GM12878 (cell line): ENCODE measurements at regions not wholly inside any gene's neighbourhood (a gene's known extent, or its start where the extent isn't known, plus 50 kb on each side); places are given as distances from the start of the nearest gene placed in this dataset.

ENCODE experiments used
- ATAC-seq: fragments of 200-7000 bp; cut with Tn5 transposase; 3 replicates; pipeline ENCODE4 v1.9.1; 2020; ENCODE audit warnings: mild to moderate bottlenecking, moderate library complexity
- BruUV-seq: library from RNA; stranded (reverse); fragments of 400-500 nt; replicated peaks from 2 replicates; lab custom pipeline; 2021; lab: Mats Ljungman, UMichigan
- CTCF ChIA-PET: fragments of 300-600 bp; sonication (Branson Sonifier 250); formaldehyde crosslinking; extraction: SDS; loops from one replicate; lab custom pipeline; 2021; ENCODE audit warnings: inconsistent platforms; lab: Yijun Ruan, JAX
- POLR2A ChIA-PET: fragments of 350-600 bp; formaldehyde crosslinking; extraction: SDS; loops from one replicate; lab custom pipeline; 2021; ENCODE audit warnings: inconsistent platforms; lab: Charles Lee
- RAD21 ChIA-PET: fragments of 300-600 bp; sonication (Branson Sonifier 250); formaldehyde crosslinking; loops from one replicate; lab custom pipeline; 2023; ENCODE audit warnings: antibody characterized with exemption; ENCODE audit not compliant: unreplicated experiment; lab: Charles Lee
- SMC1A ChIA-PET: fragments of 300-600 bp; sonication (Branson Sonifier 250); formaldehyde crosslinking; loops from one replicate; lab custom pipeline; 2023; ENCODE audit not compliant: unreplicated experiment, uncharacterized antibody; lab: Charles Lee
- DNase-seq: peaks from one replicate; pipeline ENCODE4 v3.0.0-alpha.2; 2011; ENCODE audit warnings: low read depth, low spot score
- FAIRE-seq: peaks from 3 replicates; lab custom pipeline; 2011; peaks lifted over from hg19 to GRCh38; lab: Jason Lieb, UNC
- H2AFZ ChIP-seq: 2 replicates; pipeline ENCODE4 v1.6.0; 2011; ENCODE audit warnings: low read depth, low read length, control low read depth; ENCODE audit not compliant: control insufficient read depth
- H3K27ac ChIP-seq: 2 replicates; pipeline ENCODE4 v1.5.1; 2011; ENCODE audit warnings: control low read depth; ENCODE audit not compliant: control insufficient read depth, insufficient read depth
- H3K27me3 ChIP-seq, 2 experiments: replicated peaks in 1 of 2; 2 replicates each; pipeline versions ENCODE4 v1.6.0 to v1.6.1; 2011; ENCODE audit warnings: low read length in 1 of 2; ENCODE audit not compliant: control insufficient read depth in 2 of 2, insufficient read depth in 2 of 2
- H3K36me3 ChIP-seq, 2 experiments: 2 replicates each; pipeline ENCODE4 v1.5.1; 2011; ENCODE audit warnings: low read length in 1 of 2; ENCODE audit not compliant: control insufficient read depth in 2 of 2, insufficient read depth in 2 of 2
- H3K4me1 ChIP-seq: 2 replicates; pipeline ENCODE4 v1.6.1; 2011; ENCODE audit warnings: mild to moderate bottlenecking, low read length, moderate library complexity, mixed read lengths; ENCODE audit not compliant: control insufficient read depth, insufficient read depth
- H3K4me2 ChIP-seq: 2 replicates; pipeline ENCODE4 v1.6.0; 2011; ENCODE audit warnings: control low read depth; ENCODE audit not compliant: control insufficient read depth, insufficient read depth
- H3K4me3 ChIP-seq: fragments of 200-600 bp; sonication (generic); 2 replicates; pipeline ENCODE4 v1.5.1; 2016
- H3K79me2 ChIP-seq: 2 replicates; pipeline ENCODE4 v1.6.0; 2011; ENCODE audit warnings: low read length; ENCODE audit not compliant: control insufficient read depth, insufficient read depth
- H3K9ac ChIP-seq: 2 replicates; pipeline ENCODE4 v1.8.0; 2011; ENCODE audit warnings: low read length, control low read depth, mixed read lengths; ENCODE audit not compliant: control insufficient read depth, insufficient read depth
- H3K9me3 ChIP-seq: replicated peaks from 3 replicates; pipeline ENCODE4 v1.5.1; 2011; ENCODE audit warnings: mild to moderate bottlenecking, low read length; ENCODE audit not compliant: control insufficient read depth, insufficient read depth
- H4K20me1 ChIP-seq: 2 replicates; pipeline ENCODE4 v1.6.0; 2011; ENCODE audit not compliant: control insufficient read depth, insufficient read depth
- BMI1 ChIP-seq: fragments of 450-650 bp; IDR thresholded peaks from 2 replicates; pipeline ENCODE4 v1.6.1; 2016; ENCODE audit warnings: mild to moderate bottlenecking, moderate library complexity, borderline replicate concordance
- CBFB ChIP-seq: IDR thresholded peaks from 2 replicates; pipeline ENCODE4 v1.6.1; 2016; ENCODE audit warnings: antibody characterized with exemption, low read depth
- HDGF ChIP-seq: fragments of 450-650 bp; IDR thresholded peaks from 2 replicates; pipeline ENCODE4 v1.6.1; 2016; ENCODE audit warnings: antibody characterized with exemption
- SIX5 ChIP-seq: IDR thresholded peaks from 2 replicates; pipeline ENCODE4 v1.6.1; 2011; ENCODE audit warnings: mild to moderate bottlenecking, low read depth, low read length, moderate library complexity; ENCODE audit not compliant: severe bottlenecking
- YBX1 ChIP-seq: fragments of 450-650 bp; IDR thresholded peaks from 2 replicates; pipeline ENCODE4 v1.6.1; 2016; ENCODE audit warnings: antibody characterized with exemption
- WGBS: methylation state at CpG from one replicate; pipeline ENCODE4 v1.1.6; 2016; ENCODE audit warnings: low lambda C conversion rate; ENCODE audit not compliant: insufficient replicate concordance, insufficient coverage; ENCODE audit errors: missing lambda C conversion rate; 5-methylcytosine and 5-hydroxymethylcytosine counted together
- in situ Hi-C: fragments of 300-500 bp; cut with MboI; formaldehyde crosslinking; loops from 9 replicates; pipeline ENCODE4 v1.14.3; 2018; ENCODE audit warnings: mixed read lengths
- intact Hi-C: fragments of 100-400 bp; cut with micrococcal nuclease; formaldehyde crosslinking; loops from one replicate; pipeline ENCODE4 v1.14.2; 2022; ENCODE audit not compliant: unreplicated experiment

DNA sequence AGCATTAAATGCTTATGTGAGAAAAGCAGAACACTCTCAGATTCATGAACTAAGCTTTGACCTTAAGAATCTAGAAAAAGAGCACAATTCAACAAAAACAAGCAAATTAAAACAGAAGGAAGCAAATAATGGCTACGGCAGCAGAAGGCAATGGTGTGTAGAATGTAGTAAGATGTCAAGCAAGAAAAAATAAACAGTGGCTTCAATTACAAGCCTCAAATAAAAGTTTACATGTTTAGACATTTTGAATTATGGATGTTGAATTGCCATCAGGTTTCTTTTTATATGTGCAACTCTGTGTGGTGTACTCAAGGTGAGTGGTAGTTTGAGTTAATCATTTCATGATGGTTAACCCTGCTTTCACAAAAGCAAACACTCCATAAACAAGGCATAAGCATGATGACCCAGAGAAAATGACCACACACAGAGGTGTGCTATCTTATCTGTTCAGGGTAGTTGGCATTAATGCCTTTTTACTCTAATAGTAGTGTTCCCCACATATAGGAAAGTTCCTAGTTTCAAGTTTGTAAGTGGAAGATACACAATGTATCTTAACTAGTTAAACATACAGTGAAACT lies 207.1 kb downstream of the FIGN start:
- no peak overlapping the region for H3K4me2 ChIP-seq
- H3K4me3 ChIP-seq: no peak overlapping the region
- ATAC-seq: no peak
- no peaks in the 10 kb centered on the region for H3K36me3 ChIP-seq
- no peaks in the 10 kb centered on the region for H3K4me1 ChIP-seq
- no TSS peak for BruUV-seq
- in situ Hi-C loops (no loop called here), intact Hi-C loops (no loop called here)
- 100% methylated on average over 1 of the region's 1 CpG for WGBS
- no peak overlapping the region for H2AFZ ChIP-seq
- no peaks in the 10 kb centered on the region for H3K9me3 ChIP-seq
- TF ChIP-seq SIX5: no peak
- no peak for TF ChIP-seq BMI1
- no peak for TF ChIP-seq HDGF
- SMC1A ChIA-PET: no interaction called here
- CTCF ChIA-PET: no interaction called here
- no peaks in the 10 kb centered on the region for H4K20me1 ChIP-seq
- POLR2A ChIA-PET: no interaction called here
- DNase-seq: no peak
- no peaks in the 10 kb centered on the region for H3K27me3 ChIP-seq
- FAIRE-seq: no peak
- H3K9ac ChIP-seq: no peak overlapping the region
- RAD21 ChIA-PET: no interaction called here
- no peaks in the 10 kb centered on the region for H3K79me2 ChIP-seq
- no peak overlapping the region for H3K27ac ChIP-seq

- ChIA-PET POLR2A (no interaction called here), SMC1A (no interaction called here), CTCF (no interaction called here), RAD21 (no interaction called here)
- no peaks in the 10 kb centered on the region for H3K36me3 ChIP-seq
- H2AFZ ChIP-seq: no peak overlapping the region
- no peaks in the 10 kb centered on the region for H3K79me2 ChIP-seq
- no peak overlapping the region for H3K4me2 ChIP-seq
- in situ Hi-C loops (no loop called here), intact Hi-C loops (no loop called here)
- DNase-seq (no peak), FAIRE-seq (no peak), ATAC-seq (no peak)
- no peaks in the 10 kb centered on the region for H4K20me1 ChIP-seq
- H3K4me3 ChIP-seq: no peak overlapping the region
- H3K27me3 ChIP-seq: no peaks in the 10 kb centered on the region
- TF ChIP-seq CBFB: no peak
- no peak for TF ChIP-seq YBX1
- H3K4me1 ChIP-seq: no peaks in the 10 kb centered on the region
- no peak overlapping the region for H3K9ac ChIP-seq
- no peak overlapping the region for H3K27ac ChIP-seq
- BruUV-seq: no TSS peak
- H3K9me3 ChIP-seq: no peaks in the 10 kb centered on the region
These were observed 208.4 kb downstream of the FIGN start for GRCh38 chr2:163527381-163527780.
